Activated CD4-positive, alpha-beta T cell treated with anti-CD3 and anti-CD28 coated beads, Interleukin-10, Interleukin-2, amounts not matched to agents 100 ng/mL and 50 ng/mL, durations not matched to agents 16 hours and 8 hours (primary cell): ENCODE measurements at regions not wholly inside any gene's neighbourhood (a gene's known extent, or its start where the extent isn't known, plus 50 kb on each side); places are given as distances from the start of the nearest gene placed in this dataset.
"Not testable (repeated sequence)": the region's sequence is repeated elsewhere in the genome, so short reads cannot be mapped to it uniquely, and the experiment has no call there.

Experiments used
- DNase-seq: peaks from one replicate; pipeline ENCODE4 v3.0.0-alpha.2; 2020

DNA sequence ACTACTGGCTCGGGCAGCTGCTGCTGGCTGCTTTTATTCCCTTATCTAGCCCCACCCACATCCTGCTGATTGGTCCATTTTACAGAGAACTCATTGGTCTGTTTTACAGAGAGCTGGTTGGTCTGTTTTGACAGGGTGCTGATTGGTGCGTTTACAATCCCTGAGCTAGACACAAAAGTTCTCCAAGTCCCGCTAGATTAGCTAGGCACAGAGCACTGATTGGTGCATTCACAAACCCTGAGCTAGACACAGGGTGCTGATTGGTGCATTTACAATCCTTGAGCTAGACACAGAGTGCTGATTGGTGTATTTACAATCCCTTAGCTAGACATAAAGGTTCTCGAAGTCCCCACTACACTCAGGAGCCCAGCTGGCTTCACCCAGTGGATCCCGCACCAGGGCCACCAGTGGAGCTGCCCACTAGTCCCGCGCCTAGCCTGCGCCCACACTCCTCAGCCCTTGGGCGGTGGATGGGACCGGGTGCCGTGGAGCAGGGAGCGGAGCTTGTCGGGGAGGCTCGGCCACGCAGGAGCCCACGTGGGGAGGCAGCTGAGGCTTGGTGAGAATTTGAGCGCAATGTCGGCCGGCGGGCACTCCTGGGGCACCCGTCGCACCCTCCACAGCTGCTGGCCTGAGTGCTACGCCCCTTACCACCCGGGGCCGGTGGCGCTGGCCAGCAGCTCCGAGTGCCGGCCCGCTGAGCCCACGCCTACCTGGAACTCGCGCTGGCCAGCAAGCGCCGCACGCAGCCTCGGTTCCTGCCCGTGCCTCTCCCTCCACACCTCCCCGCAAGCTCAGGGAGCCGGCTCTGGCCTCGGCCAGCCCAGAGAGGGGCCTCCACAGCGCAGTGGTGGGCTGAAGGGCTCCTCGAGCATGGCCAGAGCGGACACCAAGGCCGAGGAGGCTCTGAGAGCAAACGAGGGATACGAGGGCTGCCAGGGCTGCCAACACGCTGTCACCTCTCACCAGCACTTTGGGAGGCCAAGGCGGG is 91.1 kb upstream of the HS3ST2 start:
- not testable (repeated sequence) for DNase-seq

DNA sequence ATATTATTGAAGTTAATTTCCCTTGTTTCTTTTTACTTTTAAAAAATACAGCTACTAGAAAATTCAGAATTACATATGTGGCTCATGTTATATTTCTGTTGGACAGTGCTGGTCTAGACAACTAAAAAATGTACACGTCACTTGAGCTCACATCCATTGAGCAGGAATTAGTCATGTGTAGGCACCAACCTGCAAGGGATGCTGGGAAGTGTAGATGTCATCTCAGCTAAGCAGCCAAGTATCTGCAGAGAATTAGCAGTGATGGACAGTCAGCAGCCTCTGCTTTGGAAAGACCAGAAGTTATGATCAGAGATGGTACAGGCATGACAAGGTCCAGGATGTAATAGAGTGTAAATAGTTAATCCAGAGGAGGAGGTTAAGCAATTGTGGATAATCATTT is 87.1 kb upstream of the HS3ST2 start:
- DNase-seq, result no peak

GRCh38 chr16:22727285-22728166 is 86.4 kb upstream of the HS3ST2 start:
- DNase-seq, result no peak

- no peak for DNase-seq
Measured at GRCh38 chr16:22728167-22728836, 85.7 kb upstream of the HS3ST2 start.

GRCh38 chr16:22732400-22732799 is 81.6 kb upstream of the HS3ST2 start:
- DNase-seq, result no peak

DNA sequence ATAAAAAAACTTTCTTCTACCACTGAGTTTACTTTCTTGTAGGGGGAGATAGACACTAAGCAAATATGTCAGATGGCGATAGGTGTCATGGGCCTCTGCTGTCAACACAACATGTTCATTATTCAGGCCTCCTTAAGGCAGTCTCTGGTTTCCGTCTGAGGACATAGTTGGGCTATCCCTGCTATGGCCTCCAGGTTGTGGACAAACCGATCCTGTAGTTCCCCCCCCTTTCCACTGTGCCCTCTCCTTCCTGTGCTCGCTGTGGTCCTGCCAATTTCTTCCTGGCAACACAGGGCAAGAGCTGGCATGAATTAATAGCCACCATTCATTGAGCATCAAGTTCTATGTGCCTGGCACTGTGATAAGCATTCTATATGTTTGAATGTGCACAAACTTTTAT is 81.0 kb upstream of the HS3ST2 start:
- no peak for DNase-seq

DNA sequence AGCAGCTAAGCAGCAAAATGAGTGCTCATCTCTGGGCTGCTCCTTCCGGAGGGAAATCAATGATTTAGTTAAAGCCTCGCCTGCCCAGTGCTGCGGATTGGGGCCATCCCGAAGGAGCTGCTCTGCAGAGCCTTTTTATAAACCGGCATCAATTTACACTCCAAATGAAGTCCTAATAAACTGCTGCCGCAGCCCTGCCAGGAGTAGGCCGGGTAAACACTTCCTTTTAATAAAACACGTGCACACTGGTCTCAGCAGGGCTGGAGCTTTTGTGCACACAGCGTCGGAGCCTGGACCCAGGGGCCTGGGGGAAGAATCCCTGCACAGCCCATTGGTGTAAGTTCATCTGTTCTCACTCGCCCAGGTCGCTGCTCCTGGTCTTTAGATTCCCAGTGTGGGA is 79.6 kb upstream of the HS3ST2 start:
- DNase-seq, result no peak

DNA sequence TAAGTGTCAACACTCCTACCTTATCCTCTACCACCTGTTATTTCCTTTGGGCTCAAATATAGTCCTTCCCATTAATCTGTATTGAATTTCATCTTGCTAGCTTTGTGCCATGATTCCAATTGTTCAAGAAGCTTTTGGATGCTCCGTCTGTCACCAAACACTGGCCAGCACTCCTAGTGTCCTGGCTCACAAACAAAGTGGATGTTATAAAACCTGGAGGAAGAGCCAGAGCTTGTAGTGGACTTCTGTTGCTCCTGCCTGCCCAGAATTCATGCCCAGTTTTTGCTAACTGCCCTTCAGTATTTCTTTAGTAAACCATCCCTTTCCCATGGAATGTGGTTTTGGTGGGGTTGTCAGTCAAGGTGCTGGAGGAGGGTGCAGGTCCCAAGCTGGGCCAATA is 77.2 kb upstream of the HS3ST2 start:
- DNase-seq, result no peak

- no peak for DNase-seq
Measured at GRCh38 chr16:22739077-22739476, 74.9 kb upstream of the HS3ST2 start.

DNA sequence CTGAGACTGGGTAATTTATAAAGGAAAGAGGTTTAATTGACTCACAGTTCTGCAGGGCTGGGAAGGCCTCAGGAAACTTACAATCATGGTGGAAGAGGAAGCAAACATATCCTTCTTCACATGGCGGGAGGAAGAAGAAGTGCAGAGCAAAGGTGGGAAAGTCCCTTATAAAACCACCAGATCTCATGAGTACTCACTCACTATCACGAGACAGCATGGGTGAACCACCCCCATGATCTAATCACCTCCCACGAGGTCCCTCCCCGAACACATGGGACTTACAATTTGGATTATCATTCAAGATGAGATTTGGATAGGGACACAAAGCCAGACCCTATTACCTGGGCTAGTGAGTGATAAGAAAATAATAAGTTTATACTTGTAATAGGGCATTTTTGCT is 70.6 kb upstream of the HS3ST2 start:
- no peak for DNase-seq

- DNase-seq, result no peak
Measured at GRCh38 chr16:22751104-22751667, 62.8 kb upstream of the HS3ST2 start.

- no peak for DNase-seq
Measured at GRCh38 chr16:22751685-22752084, 62.3 kb upstream of the HS3ST2 start.

DNA sequence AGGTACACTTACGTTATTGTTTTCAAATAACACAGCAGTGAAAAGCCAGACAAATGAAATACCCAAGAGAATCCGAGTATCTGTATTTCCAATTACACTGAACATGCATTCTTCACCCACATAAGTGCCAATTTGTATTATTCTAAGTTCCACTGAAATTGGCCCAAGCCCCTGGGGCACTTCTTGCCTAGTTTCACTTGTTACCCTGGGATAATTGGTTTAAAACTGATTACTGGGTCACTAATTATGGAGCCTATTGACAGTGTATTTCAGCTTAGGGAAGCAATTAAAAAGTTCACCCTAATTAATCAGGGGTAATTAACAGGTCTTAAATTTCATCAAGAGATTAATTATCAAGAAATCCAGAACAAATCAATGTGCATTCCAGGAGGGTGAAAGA is 60.5 kb upstream of the HS3ST2 start:
- no peak for DNase-seq

GRCh38 chr16:22754577-22754976 is 59.4 kb upstream of the HS3ST2 start:
- no peak for DNase-seq

DNA sequence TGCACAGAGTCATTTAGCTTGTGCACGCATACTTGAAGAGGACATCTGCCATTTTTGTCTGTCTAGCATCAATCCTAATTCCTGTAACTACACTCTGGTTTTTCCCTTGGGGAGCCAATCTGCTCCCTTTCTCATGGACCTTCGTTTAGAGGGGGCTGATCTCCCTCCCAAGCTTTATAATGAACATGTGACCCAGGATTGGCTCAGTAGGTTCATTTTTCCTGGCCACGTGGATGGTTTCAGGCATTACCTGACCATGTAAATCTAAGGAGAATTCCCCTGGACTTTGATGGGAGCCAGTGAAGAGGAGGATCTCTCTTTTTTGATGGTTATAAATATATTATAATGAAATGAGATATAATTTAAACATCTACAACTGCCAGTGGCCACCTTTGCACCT is 56.8 kb upstream of the HS3ST2 start:
- DNase-seq, result no peak

- DNase-seq, result no peak
Measured at GRCh38 chr16:22762486-22762885, 51.5 kb upstream of the HS3ST2 start.

DNA sequence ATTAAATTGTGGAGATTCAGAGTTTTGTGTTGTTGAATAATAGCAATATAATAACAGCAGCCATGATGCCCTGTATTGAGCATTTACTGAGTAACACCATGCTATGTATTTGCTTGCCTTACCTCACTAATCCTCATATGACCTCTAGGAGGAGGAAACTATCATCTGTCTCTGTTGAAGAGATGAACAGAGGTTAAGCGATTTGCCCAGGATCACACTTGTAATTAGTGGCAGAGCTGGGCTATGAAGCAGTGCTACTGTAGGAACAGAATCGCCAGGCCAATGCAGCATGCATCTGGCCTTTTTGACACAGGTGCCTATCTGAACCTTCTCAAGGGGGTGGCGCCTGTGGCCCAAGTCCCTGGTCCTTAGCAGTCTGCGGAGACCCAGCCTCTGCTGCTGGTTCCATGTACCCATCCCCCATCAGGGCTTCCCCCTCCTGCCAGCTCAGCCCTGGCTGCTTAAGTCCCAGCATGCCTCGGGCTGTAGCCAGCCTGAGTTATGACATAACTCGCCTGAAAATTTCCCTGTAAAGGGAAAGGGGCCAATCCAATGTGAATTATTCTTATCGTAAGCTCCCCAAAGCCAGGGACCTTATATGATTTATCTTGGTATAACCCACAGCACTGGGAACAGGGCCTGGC is 50.4 kb upstream of the HS3ST2 start:
- no peak for DNase-seq
